PC-9 (cell line): ENCODE measurements at regions not wholly inside any gene's neighbourhood (a gene's known extent, or its start where the extent isn't known, plus 50 kb on each side); places are given as distances from the start of the nearest gene placed in this dataset.

Source experiments
- BruUV-seq: library from RNA; stranded (reverse); fragments of 400-500 nt; replicated peaks from 2 replicates; lab custom pipeline; 2021; lab: Mats Ljungman, UMichigan
- CTCF ChIA-PET: fragments of 300-600 bp; sonication (Branson Sonifier 250); formaldehyde crosslinking; loops from one replicate; lab custom pipeline; 2022; ENCODE audit warnings: antibody characterized with exemption; lab: Charles Lee
- POLR2A ChIA-PET: fragments of 300-600 bp; sonication (Branson Sonifier 250); formaldehyde crosslinking; loops from one replicate; lab custom pipeline; 2022; ENCODE audit warnings: antibody characterized with exemption; ENCODE audit not compliant: unreplicated experiment; lab: Charles Lee
- DNase-seq, 2 experiments: peaks; one replicate each; pipeline versions ENCODE4 v3.0.0 to v3.0.0-alpha.2; 2015 to 2022; ENCODE audit warnings: mixed read lengths in 1 of 2
- H2AFZ ChIP-seq: fragments of 200-600 bp; sonication (generic); 2 replicates; pipeline ENCODE4 v1.8.1; 2017; ENCODE audit warnings: antibody characterized with exemption
- H3F3A ChIP-seq: fragments of 200-600 bp; sonication (generic); 2 replicates; pipeline ENCODE4 v1.8.1; 2017; ENCODE audit warnings: antibody characterized with exemption, mild to moderate bottlenecking, low read depth; ENCODE audit not compliant: insufficient read depth
- H3K27ac ChIP-seq: fragments of 200-600 bp; sonication (generic); 2 replicates; pipeline ENCODE4 v1.6.1; 2016; ENCODE audit warnings: mixed run types
- H3K27me3 ChIP-seq: fragments of 200-600 bp; sonication (generic); 2 replicates; pipeline ENCODE4 v1.6.1; 2016; ENCODE audit warnings: low read depth, mixed run types; ENCODE audit not compliant: insufficient read depth
- H3K36me3 ChIP-seq: fragments of 200-600 bp; sonication (generic); 2 replicates; pipeline ENCODE4 v1.6.1; 2016; ENCODE audit warnings: low read depth, mixed run types
- H3K4me1 ChIP-seq: fragments of 200-600 bp; sonication (generic); replicated peaks from 2 replicates; pipeline ENCODE4 v1.6.1; 2016; ENCODE audit warnings: mixed run types; ENCODE audit not compliant: insufficient read depth
- H3K4me2 ChIP-seq: fragments of 200-600 bp; sonication (generic); 2 replicates; pipeline ENCODE4 v1.6.1; 2017; ENCODE audit warnings: mixed run types
- H3K4me3 ChIP-seq: fragments of 200-600 bp; sonication (generic); 2 replicates; pipeline ENCODE4 v1.6.1; 2016; ENCODE audit warnings: mixed run types
- H3K79me2 ChIP-seq: fragments of 200-600 bp; sonication (generic); 2 replicates; pipeline ENCODE4 v1.6.1; 2017; ENCODE audit warnings: low read depth, mixed run types
- H3K9me2 ChIP-seq: fragments of 200-600 bp; sonication (generic); 2 replicates; pipeline ENCODE4 v1.8.1; 2017; ENCODE audit warnings: mild to moderate bottlenecking; ENCODE audit not compliant: insufficient read depth
- H3K9me3 ChIP-seq: fragments of 200-600 bp; sonication (generic); 2 replicates; pipeline ENCODE4 v1.8.1; 2016; ENCODE audit warnings: low read depth; ENCODE audit not compliant: insufficient read depth
- H4K20me1 ChIP-seq: fragments of 200-600 bp; sonication (generic); 2 replicates; pipeline ENCODE4 v1.8.1; 2017; ENCODE audit not compliant: insufficient read depth
- EZH2 ChIP-seq: fragments of 200-600 bp; sonication (generic); IDR thresholded peaks from 2 replicates; pipeline ENCODE4 v1.8.0; 2017; ENCODE audit warnings: antibody characterized with exemption, low read depth
- intact Hi-C: fragments of 100-400 bp; cut with micrococcal nuclease; formaldehyde crosslinking; loops from one replicate; pipeline ENCODE4 v1.10.0; 2022; ENCODE audit not compliant: unreplicated experiment
- TF ChIP-seq, protein P1 (sequence below): fragments of 200-600 bp; sonication (generic); conservative IDR thresholded peaks from 2 replicates; pipeline ENCODE4 v1.6.1; 2017; ENCODE audit warnings: mixed run types, antibody characterized with exemption, mild to moderate bottlenecking, moderate library complexity

DNA sequence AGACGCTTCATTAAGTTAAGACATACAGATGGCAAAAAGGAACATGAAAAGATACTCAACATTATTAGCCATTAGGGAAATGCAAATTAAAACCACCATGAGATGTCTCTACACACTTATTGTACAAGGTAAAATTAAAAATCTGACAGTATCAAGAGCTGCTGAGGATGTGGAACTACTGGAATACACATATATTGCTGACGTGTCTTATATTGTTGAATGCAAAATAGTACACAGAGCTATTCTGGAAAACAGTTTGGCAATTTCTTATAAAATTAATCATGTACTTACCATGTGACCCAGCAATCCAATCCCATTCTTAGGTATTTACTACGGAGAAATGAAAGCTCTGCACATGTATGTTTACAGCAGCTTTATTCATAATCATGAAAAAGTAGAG is 742.5 kb downstream of the TBC1D22A start:
- ChIA-PET POLR2A (no interaction called here), CTCF (no interaction called here)
- intact Hi-C loops, result no loop called here
- Histone ChIP-seq H3K4me2 (no peak overlapping the region), H2AFZ (no peak overlapping the region), H3K9me2 (no peaks in the 10 kb centered on the region), H3K36me3 (no peaks in the 10 kb centered on the region), H3K27me3 (peaks cover 49% of the 10 kb centered on the region), H3K4me3 (no peak overlapping the region), H3K27ac (no peak overlapping the region), H3K9me3 (0 out of 2 replicates have a peak, but pooled peaks cover 5% of the 10 kb centered on the region), H3F3A (no peaks in the 10 kb centered on the region), H3K79me2 (no peaks in the 10 kb centered on the region), H3K4me1 (no peaks in the 10 kb centered on the region), H4K20me1 (no peaks in the 10 kb centered on the region)
- TF ChIP-seq, protein P1, sequence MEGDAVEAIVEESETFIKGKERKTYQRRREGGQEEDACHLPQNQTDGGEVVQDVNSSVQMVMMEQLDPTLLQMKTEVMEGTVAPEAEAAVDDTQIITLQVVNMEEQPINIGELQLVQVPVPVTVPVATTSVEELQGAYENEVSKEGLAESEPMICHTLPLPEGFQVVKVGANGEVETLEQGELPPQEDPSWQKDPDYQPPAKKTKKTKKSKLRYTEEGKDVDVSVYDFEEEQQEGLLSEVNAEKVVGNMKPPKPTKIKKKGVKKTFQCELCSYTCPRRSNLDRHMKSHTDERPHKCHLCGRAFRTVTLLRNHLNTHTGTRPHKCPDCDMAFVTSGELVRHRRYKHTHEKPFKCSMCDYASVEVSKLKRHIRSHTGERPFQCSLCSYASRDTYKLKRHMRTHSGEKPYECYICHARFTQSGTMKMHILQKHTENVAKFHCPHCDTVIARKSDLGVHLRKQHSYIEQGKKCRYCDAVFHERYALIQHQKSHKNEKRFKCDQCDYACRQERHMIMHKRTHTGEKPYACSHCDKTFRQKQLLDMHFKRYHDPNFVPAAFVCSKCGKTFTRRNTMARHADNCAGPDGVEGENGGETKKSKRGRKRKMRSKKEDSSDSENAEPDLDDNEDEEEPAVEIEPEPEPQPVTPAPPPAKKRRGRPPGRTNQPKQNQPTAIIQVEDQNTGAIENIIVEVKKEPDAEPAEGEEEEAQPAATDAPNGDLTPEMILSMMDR, result no peak
- TF ChIP-seq EZH2, result no peak
- DNase-seq, result no peak
- BruUV-seq, result no TSS peak

DNA sequence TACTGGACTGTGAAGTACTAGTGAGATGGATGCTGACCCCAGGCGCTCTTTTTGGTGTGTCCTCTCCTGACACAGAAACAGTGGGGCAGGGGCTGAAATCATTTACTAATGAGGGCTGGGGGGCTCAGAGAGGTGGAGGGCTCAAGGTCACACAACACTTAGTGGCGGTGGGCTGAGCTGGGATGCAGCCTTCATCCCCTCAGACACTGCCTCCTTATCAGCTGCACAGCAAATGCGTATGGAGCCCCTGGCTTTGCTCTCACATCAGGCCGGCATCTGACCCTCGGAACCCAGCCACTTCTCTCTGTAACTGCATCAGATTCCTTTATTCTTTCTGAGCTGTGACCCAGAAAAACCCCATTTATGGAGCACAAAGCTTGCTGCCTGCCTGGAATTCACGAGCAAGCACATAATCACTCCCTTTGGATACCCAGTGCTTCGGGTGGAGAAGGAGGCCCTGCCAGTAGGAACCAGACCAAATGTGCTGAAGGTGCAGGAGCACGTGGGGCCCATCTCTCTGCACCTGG is 736.6 kb downstream of the TBC1D22A start:
- ChIA-PET CTCF (no interaction called here), POLR2A (interaction anchor here (0.7 kb wide), 1 partner anchor 32 kb away, joined by 4 read pairs; no protein-coding TSS in a partner anchor)
- Histone ChIP-seq H2AFZ (no peak overlapping the region), H3F3A (no peaks in the 10 kb centered on the region), H3K4me1 (no peaks in the 10 kb centered on the region), H3K9me3 (0 out of 2 replicates have a peak, but pooled peaks cover 5% of the 10 kb centered on the region), H3K4me2 (no peak overlapping the region), H3K4me3 (no peak overlapping the region), H3K36me3 (no peaks in the 10 kb centered on the region), H3K79me2 (no peaks in the 10 kb centered on the region), H3K9me2 (no peaks in the 10 kb centered on the region), H3K27ac (no peak overlapping the region), H4K20me1 (no peaks in the 10 kb centered on the region), H3K27me3 (peaks cover 53% of the 10 kb centered on the region)
- TF ChIP-seq, protein P1, result no peak
- no peak for TF ChIP-seq EZH2
- DNase-seq, result no peak
- intact Hi-C loops, result no loop called here
- BruUV-seq, result no TSS peak

DNA sequence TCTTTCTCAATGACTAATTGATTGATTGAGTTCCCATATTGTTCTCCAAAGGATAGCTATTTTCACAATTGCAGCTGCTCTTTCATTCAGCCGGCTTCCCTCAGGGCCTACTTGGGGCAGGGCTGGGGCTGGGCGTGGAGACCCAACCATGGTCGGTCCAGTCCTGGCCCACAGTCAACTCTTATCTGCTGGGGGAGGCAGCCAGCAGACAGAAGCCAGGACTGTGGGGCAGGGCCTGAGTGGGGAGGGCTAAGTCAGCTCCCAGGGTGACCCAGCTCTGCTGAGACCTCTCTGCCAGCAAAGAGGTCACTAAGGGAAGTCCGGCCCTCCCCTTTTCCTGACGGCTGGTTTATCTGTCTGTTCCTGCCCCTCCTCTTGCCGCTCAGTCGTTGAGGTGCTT is 735.2 kb downstream of the TBC1D22A start:
- no peak overlapping the region for H3K27ac ChIP-seq
- no peaks in the 10 kb centered on the region for H3K4me1 ChIP-seq
- no peak overlapping the region for H3K4me2 ChIP-seq
- no peak overlapping the region for H2AFZ ChIP-seq
- POLR2A ChIA-PET, result no interaction called here
- CTCF ChIA-PET, result interaction anchor here (0.5 kb wide), 1 partner anchor 710 kb away, joined by 3 read pairs; no protein-coding TSS in a partner anchor
- H3K79me2 ChIP-seq, result no peaks in the 10 kb centered on the region
- no peaks in the 10 kb centered on the region for H3F3A ChIP-seq
- H3K36me3 ChIP-seq, result no peaks in the 10 kb centered on the region
- 0 out of 2 replicates have a peak, but pooled peaks cover 5% of the 10 kb centered on the region for H3K9me3 ChIP-seq
- H3K9me2 ChIP-seq, result no peaks in the 10 kb centered on the region
- intact Hi-C loops, result no loop called here
- H3K27me3 ChIP-seq, result peaks cover 56% of the 10 kb centered on the region
- DNase-seq, result no peak
- H3K4me3 ChIP-seq, result no peak overlapping the region
- TF ChIP-seq, protein P1, result no peak
- no peak for TF ChIP-seq EZH2
- no peaks in the 10 kb centered on the region for H4K20me1 ChIP-seq
- no TSS peak for BruUV-seq
